K562 (cell line): ENCODE measurements at regions not wholly inside any gene's neighbourhood (a gene's known extent, or its start where the extent isn't known, plus 50 kb on each side); places are given as distances from the start of the nearest gene placed in this dataset.

ENCODE experiments used
- ELF1 ChIP-seq: fragments of 200-800 bp; sonication (Bioruptor generic); IDR thresholded peaks from 2 replicates; pipeline ENCODE4 v1.6.1; 2016; ENCODE audit warnings: missing genetic modification characterization, missing compliant biosample characterization
- FOXA3 ChIP-seq, 2 experiments: fragments of 450-650 bp in 1 of 2; sonication (generic) in 1 of 2; formaldehyde crosslinking; IDR thresholded peaks in 1 of 2; conservative IDR thresholded peaks in 1 of 2; 2 replicates each; pipeline versions ENCODE4 v1.4.0 to v1.8.0; 2020 to 2022; ENCODE audit warnings: mild to moderate bottlenecking in 2 of 2, missing genetic modification reagents in 1 of 2
- JUND ChIP-seq, 2 experiments: IDR thresholded peaks; 2 replicates in 1 of 2; 3 replicates in 1 of 2; pipeline ENCODE4 v1.6.1; 2011; ENCODE audit warnings: borderline replicate concordance in 2 of 2, low read depth in 2 of 2, low read length in 2 of 2, improper control_type of control experiment in 1 of 2, missing biosample characterization in 1 of 2, missing genetic modification characterization in 1 of 2, missing genetic modification reagents in 1 of 2
- KAT2B ChIP-seq: IDR thresholded peaks from one replicate; pipeline ENCODE4 v1.6.1; 2012; ENCODE audit warnings: low read depth, mild to moderate bottlenecking, control low read depth, inconsistent platforms, low read length, moderate library complexity
- RAD21 ChIP-seq, 2 experiments: fragments of 250-450 bp in 1 of 2; fragments of 450-650 bp in 1 of 2; sonication (Bioruptor Pico) in 1 of 2; formaldehyde crosslinking in 1 of 2; IDR thresholded peaks in 1 of 2; conservative IDR thresholded peaks in 1 of 2; 2 replicates each; pipeline versions ENCODE4 v1.4.0 to v1.8.0; 2020 to 2022; ENCODE audit warnings: mild to moderate bottlenecking in 2 of 2, moderate library complexity in 1 of 2
- REST ChIP-seq, 2 experiments: fragments of 450-650 bp; formaldehyde crosslinking in 1 of 2; IDR thresholded peaks; 2 replicates each; pipeline versions ENCODE4 v1.4.0 to v1.6.1; 2014 to 2020; ENCODE audit warnings: mild to moderate bottlenecking in 2 of 2, borderline replicate concordance in 1 of 2, low read depth in 1 of 2

- TF ChIP-seq REST (IDR thresholded peaks at IDR 0.05; ENCODE audit: borderline replicate concordance) (no peak), REST (CRISPR knock-in tag; IDR thresholded peaks at IDR 0.05; ENCODE audit: low read depth) (no peak), FOXA3 (CRISPR knock-in tag; conservative IDR thresholded peaks at IDR 0.05 in 1 of 2, IDR thresholded peaks at IDR 0.05 in 1 of 2) (no peak), KAT2B (no peak), RAD21 (CRISPR knock-in tag; conservative IDR thresholded peaks at IDR 0.05 in 1 of 2, IDR thresholded peaks at IDR 0.05 in 1 of 2) (no peak), JUND (IDR thresholded peaks at IDR 0.05; ENCODE audit: borderline replicate concordance, low read depth, low read length) (no peak), JUND (tag; IDR thresholded peaks at IDR 0.05; ENCODE audit: borderline replicate concordance, low read depth, low read length) (no peak), ELF1 (no peak)
Observed at GRCh38 chr2:161048317-161048716, 111.9 kb upstream of the TANK start.
